ENCODE measurements at regions not wholly inside any gene's neighbourhood (a gene's known extent, or its start where the extent isn't known, plus 50 kb on each side); places are given as distances from the start of the nearest gene placed in this dataset.

DNA sequence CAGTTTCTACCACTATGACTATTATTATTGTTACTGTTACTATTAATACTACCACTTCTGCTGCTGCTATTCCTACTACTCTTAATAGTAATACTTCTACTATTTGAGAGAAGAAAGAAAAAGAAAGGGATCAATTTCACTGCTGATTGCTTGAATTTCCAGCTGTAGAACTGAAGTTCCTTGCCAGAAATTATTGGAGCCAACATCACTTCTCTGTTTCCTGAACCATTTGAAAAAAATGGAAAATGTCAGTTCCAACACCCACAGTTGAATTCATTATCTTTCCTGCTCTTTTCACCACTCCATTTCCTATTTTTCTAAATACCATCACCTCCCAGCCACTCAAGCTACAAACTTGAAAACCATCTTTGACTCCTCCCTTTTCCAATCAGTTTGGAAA lies 54.1 kb upstream of the PIK3C2G start:
- POLR2A ChIA-PET, result no interaction called here
- no peak overlapping the region for H3K27ac Mint-ChIP-seq
- no peak for DNase-seq
- no peak overlapping the region for H3K4me3 Mint-ChIP-seq
- H3K27me3 Mint-ChIP-seq, result no peaks in the 10 kb centered on the region
- H3K4me1 Mint-ChIP-seq, result no peaks in the 10 kb centered on the region
- H3K36me3 Mint-ChIP-seq, result no peaks in the 10 kb centered on the region
- ATAC-seq, result no peak
- peaks cover 0 to 2% (median 0%) of the 10 kb centered on the region in 9 donors for H3K9me3 Mint-ChIP-seq

DNA sequence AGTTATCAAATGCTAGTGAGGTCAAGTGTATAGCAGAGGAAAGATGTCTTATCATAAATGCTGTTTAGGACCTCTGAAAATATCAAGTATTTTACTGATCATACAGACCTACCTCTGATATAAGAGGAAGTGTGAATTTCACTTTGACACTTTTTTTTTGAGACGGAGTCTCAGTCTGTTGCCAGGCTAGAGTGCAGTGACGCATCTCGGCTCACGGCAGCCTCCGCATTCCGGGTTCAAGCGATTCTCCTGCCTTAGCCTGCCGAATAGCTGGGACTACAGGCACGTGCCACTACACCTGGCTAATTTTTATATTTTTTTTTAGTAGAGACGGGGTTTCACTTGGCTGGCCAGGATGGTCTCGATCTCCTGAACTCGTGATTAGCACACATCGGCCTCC lies 55.1 kb upstream of the PIK3C2G start:
- no peak for ATAC-seq
- H3K4me3 Mint-ChIP-seq, result no peak overlapping the region
- POLR2A ChIA-PET, result no interaction called here
- H3K9me3 Mint-ChIP-seq, result peaks cover 0 to 2% (median 0%) of the 10 kb centered on the region in 9 donors
- no peaks in the 10 kb centered on the region for H3K36me3 Mint-ChIP-seq
- DNase-seq, result no peak
- no peak overlapping the region for H3K27ac Mint-ChIP-seq
- no peaks in the 10 kb centered on the region for H3K27me3 Mint-ChIP-seq
- H3K4me1 Mint-ChIP-seq, result no peaks in the 10 kb centered on the region

DNA sequence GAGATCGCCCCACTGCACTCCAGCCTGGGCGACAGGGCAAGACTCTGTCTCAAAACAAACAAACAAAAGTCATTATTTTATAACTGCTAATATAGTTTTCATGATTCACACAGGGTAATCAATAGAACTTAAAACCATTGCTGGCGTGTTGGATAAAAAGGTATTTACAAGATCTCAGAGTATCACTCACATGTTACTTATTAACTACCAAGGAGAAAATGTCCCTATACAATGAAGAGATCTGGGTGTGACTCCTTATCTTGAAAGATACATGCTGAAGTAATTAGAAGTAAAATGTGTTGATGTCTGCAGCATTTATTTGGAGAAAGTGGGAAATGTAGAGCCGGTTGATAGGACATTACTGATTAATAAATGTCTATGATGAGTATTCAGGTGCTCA lies 57.3 kb upstream of the PIK3C2G start:
- POLR2A ChIA-PET, result no interaction called here
- H3K36me3 Mint-ChIP-seq, result no peaks in the 10 kb centered on the region
- ATAC-seq (no peak), DNase-seq (no peak)
- H3K9me3 Mint-ChIP-seq, result no peaks in the 10 kb centered on the region
- H3K4me3 Mint-ChIP-seq, result no peak overlapping the region
- H3K27me3 Mint-ChIP-seq, result no peaks in the 10 kb centered on the region
- H3K27ac Mint-ChIP-seq, result no peak overlapping the region
- no peaks in the 10 kb centered on the region for H3K4me1 Mint-ChIP-seq

DNA sequence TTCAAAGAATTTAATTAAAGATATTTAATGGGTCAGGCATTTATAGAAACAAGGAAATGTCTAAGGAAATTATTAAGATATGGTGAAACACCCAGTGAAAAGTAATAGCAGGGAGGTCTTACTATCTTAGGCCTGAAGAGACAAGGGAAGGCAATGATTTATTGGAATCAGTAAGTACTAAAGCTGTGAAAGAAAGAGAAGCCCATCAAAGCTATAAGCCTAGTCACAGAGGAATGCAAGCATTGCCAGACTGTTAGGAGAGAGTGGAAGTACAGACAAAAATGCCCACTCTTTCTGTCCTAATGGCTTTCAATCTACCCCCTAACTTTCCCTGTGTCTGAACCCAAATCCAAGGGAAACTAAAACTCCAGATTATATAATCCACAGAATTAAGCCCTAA lies 69.2 kb upstream of the PIK3C2G start:
- DNase-seq (no peak), ATAC-seq (no peak)
- POLR2A ChIA-PET, result no interaction called here
- Mint-ChIP-seq H3K9me3 (peaks cover 0 to 19% (median 2%) of the 10 kb centered on the region in 9 donors), H3K27me3 (no peaks in the 10 kb centered on the region), H3K36me3 (no peaks in the 10 kb centered on the region), H3K4me3 (no peak overlapping the region), H3K4me1 (no peaks in the 10 kb centered on the region), H3K27ac (no peak overlapping the region)

DNA sequence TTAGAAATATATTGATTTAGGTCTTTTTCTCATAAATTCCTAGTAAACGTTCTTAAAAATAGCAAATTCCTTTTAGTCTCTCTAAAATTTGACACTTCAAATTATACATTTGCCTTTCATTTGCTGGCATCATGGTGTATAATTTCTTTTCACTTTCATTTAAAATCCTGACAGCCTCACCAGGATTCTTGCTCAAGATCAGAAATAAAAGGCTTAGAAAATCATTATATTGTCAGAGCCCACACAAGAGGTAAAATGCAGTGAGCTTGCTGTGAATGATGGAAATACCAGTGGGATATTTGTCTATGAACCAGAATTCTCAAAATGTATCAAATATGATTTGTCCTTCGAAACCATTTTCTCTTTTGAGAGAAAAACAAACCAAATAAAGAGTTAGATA lies 78.2 kb upstream of the PIK3C2G start:
- DNase-seq, result no peak
- no peak for ATAC-seq
- Mint-ChIP-seq H3K4me3 (no peak overlapping the region), H3K27me3 (no peaks in the 10 kb centered on the region), H3K9me3 (peaks cover 0 to 30% (median 2%) of the 10 kb centered on the region in 9 donors), H3K36me3 (no peaks in the 10 kb centered on the region), H3K27ac (no peak overlapping the region), H3K4me1 (no peaks in the 10 kb centered on the region)
- POLR2A ChIA-PET, result interaction anchor here (0.6 kb wide), 1 partner anchor 21 kb away, joined by 8 read pairs; no protein-coding TSS in a partner anchor

DNA sequence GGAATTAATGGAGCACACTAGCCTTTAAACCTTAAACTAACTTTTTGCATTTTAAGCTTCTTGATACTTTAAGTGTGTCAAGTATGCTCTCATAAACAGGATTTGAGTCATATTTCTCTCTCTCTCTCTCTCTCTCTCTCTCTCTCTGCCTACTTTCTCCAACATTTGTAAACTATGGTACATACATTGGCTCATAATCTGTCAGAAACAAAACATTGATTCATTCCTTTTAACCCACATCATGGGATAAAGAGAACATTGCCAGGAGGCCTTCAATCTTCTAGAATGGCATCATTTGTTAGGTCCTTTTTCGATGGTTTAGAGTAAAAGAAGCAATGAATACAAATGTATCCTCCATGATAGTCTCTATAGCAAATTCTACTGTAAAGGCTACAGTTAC lies 81.6 kb upstream of the RERGL start:
- no peak overlapping the region for H3K27ac Mint-ChIP-seq
- ATAC-seq (no peak), DNase-seq (no peak)
- H3K4me1 Mint-ChIP-seq, result no peaks in the 10 kb centered on the region
- H3K27me3 Mint-ChIP-seq, result peaks cover 0 to 7% (median 0%) of the 10 kb centered on the region in 5 donors
- H3K9me3 Mint-ChIP-seq, result peaks cover 5 to 36% (median 8%) of the 10 kb centered on the region in 9 donors
- POLR2A ChIA-PET, result no interaction called here
- H3K36me3 Mint-ChIP-seq, result no peaks in the 10 kb centered on the region
- H3K4me3 Mint-ChIP-seq, result peak overlapping the region in 1 of 10 donors; percentile 20

DNA sequence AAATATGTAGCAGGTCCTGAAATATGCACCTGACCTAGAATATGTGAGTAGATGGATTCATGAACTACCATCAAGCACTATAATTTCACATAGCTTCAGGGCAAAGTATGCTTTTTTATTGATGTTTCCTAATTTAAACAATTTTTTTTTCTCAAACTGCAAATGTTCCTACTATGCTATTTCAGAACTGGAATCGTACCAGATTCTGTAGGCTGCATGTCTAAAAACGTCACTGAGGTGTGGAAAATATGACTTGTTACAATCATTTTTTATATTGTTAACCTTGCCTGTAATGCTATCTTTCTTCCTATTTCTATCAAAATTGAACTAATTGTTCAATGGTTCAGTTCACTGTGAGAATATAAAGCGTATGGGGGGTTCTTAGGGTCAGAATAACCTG lies 78.0 kb upstream of the RERGL start:
- Mint-ChIP-seq H3K4me3 (no peak overlapping the region), H3K36me3 (no peaks in the 10 kb centered on the region), H3K27ac (no peak overlapping the region), H3K4me1 (peaks cover 0 to 7% (median 6%) of the 10 kb centered on the region in 4 donors), H3K9me3 (peaks cover 5 to 23% (median 8%) of the 10 kb centered on the region in 9 donors), H3K27me3 (peaks cover 0 to 7% (median 0%) of the 10 kb centered on the region in 5 donors)
- ATAC-seq, result no peak
- DNase-seq, result no peak
- POLR2A ChIA-PET, result no interaction called here

DNA sequence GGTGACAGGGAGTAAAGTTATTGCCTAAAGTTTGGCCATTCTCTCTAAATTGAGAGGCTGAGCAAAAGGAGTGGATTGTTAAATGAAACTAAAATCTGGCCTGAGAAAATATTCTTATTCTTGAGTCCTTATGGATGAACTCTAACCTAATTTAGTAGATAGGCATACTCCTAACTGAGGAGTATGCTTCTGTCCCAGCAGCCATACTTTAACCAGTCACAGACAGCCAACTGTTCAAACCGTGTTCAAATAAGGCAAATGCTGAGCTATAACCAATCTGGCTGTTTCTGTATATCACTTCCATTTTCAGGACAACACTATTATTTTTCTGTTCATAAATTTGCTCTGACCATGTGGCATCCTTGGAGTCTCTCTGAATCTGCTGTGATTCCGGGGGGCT lies 75.9 kb upstream of the RERGL start:
- Mint-ChIP-seq H3K9me3 (peaks cover 0 to 8% (median 2%) of the 10 kb centered on the region in 9 donors), H3K4me3 (peak overlapping the region in 3 of 10 donors; percentile 27 to 52 (median 46))
- POLR2A ChIA-PET, result no interaction called here

DNA sequence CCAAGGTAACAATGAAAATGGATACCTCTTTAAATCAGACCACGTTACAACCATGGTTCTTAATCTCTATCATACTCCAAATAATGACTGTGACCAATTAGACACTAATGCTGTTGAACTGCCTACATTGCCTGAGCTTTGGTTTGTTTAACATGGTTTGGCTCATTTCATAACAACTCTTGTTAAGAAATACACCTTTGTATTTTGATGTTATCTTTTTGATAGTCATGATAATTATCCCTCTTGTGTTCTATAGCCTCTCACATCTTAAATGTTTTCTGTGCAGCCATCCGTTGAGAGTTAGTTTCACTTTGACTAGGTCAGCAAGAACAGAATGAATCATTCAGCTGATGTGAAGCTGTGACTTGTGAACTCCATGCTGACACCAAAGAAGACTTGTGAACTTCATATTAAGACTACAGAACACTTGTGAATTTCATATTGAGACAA lies 75.5 kb upstream of the RERGL start:
- no peak for DNase-seq
- peaks cover 0 to 6% (median 2%) of the 10 kb centered on the region in 9 donors for H3K9me3 Mint-ChIP-seq
- no peaks in the 10 kb centered on the region for H3K36me3 Mint-ChIP-seq
- H3K27me3 Mint-ChIP-seq, result no peaks in the 10 kb centered on the region
- H3K4me3 Mint-ChIP-seq, result peak overlapping the region in 5 of 10 donors; percentile 20 to 52 (median 27)
- POLR2A ChIA-PET, result no interaction called here
- no peak overlapping the region for H3K27ac Mint-ChIP-seq
- ATAC-seq, result no peak
- peaks cover 0 to 7% (median 6%) of the 10 kb centered on the region in 4 donors for H3K4me1 Mint-ChIP-seq

More for the DNA sequence above, 75.9 kb upstream of the RERGL start:
- no peaks in the 10 kb centered on the region for H3K36me3 Mint-ChIP-seq
- no peaks in the 10 kb centered on the region for H3K27me3 Mint-ChIP-seq
- H3K4me1 Mint-ChIP-seq, result peaks cover 0 to 7% (median 6%) of the 10 kb centered on the region in 4 donors
- ATAC-seq, result no peak
- no peak overlapping the region for H3K27ac Mint-ChIP-seq
- no peak for DNase-seq

DNA sequence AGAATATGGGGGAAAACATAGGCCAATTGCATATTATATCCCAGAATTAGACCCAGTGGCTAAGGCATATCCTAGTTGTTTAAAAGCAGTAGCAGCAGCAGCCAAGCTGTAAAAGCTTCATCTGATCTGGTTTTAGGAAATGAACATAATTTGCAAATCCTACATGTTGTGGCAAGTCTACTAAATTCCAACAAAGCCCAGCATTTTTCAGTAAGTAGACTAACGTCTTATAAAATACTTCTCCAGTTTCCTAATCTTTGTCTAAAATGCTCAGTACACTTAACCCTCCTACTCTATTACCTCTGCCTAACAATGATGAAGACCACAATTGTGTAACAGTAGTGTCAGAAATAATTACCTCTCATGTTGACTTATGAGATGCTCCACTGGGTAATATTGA lies 70.9 kb upstream of the RERGL start:
- Mint-ChIP-seq H3K27me3 (no peaks in the 10 kb centered on the region), H3K36me3 (no peaks in the 10 kb centered on the region), H3K27ac (no peak overlapping the region), H3K4me1 (peaks cover 0 to 7% (median 5%) of the 10 kb centered on the region in 4 donors), H3K4me3 (no peak overlapping the region), H3K9me3 (peaks cover 0 to 3% (median 0%) of the 10 kb centered on the region in 9 donors)
- no peak for ATAC-seq
- no peak for DNase-seq
- POLR2A ChIA-PET, result no interaction called here

DNA sequence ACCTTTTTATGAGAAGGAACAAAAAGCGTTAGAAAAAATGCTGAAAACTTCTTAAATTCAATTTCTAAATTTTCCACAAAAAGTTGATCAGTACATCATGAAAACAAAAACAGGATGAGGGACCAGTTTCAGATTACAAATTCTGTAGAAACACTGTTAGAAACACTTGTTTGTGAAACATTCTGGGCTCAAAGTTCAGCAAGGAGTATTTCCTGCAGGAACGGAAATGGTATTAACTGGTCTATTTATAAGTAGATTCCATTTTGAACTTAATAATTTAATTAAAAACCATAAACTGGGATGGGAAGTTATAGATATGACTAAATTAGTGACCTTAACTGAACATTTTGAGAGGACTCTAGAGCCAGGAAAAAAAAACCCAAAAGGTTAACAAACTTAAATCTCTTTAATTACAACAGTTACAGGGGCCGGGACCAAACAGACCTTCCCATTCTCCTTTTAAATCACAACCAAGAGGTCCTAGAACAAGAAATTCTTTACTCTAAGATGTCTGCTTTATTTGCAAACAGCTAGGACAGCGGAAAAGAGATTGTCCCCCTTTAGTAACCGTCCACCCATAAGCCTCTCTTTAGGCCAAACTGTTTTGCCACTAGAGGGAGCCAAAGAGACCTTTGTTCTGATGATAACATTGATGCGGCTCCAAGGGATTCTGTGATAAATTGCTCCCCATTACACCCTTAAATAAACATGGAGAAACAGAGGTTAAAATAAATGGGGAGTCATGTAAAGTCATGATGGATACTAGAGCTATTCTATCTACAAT lies 69.0 kb upstream of the RERGL start:
- no peak overlapping the region for H3K27ac Mint-ChIP-seq
- DNase-seq, result peak in 4 of 10 donors; percentile 13 to 27 (median 20)
- POLR2A ChIA-PET, result no interaction called here

DNA sequence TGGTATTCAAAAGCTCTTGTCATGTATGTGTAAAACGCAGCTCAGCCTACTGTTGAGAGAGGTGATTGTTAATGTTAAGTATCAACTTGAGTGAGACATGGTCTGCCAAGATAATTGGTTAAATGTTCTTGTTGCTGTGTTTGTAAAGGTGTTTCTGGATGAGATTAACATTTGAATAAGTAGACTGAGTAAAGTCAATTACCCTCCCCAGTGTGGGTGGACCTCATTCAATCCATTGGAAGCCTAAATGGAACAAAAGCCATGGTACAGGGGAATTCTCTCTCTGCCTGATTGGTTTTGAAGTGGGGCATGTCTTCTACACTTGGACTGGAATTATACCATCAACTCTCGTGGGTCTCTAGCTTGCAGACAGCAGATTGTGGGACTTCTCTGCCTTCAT lies 63.8 kb upstream of the RERGL start:
- Mint-ChIP-seq H3K27ac (no peak overlapping the region), H3K27me3 (no peaks in the 10 kb centered on the region), H3K4me1 (no peaks in the 10 kb centered on the region), H3K4me3 (no peak overlapping the region), H3K9me3 (no peaks in the 10 kb centered on the region), H3K36me3 (no peaks in the 10 kb centered on the region)
- no peak for ATAC-seq
- no peak for DNase-seq
- POLR2A ChIA-PET, result no interaction called here

More for the DNA sequence above, 69.0 kb upstream of the RERGL start:
- Mint-ChIP-seq H3K4me3 (no peak overlapping the region), H3K36me3 (no peaks in the 10 kb centered on the region), H3K9me3 (peaks cover 0 to 2% (median 0%) of the 10 kb centered on the region in 9 donors), H3K27me3 (no peaks in the 10 kb centered on the region), H3K4me1 (no peaks in the 10 kb centered on the region)
- ATAC-seq, result peak in 1 of 2 donors; percentile 32

DNA sequence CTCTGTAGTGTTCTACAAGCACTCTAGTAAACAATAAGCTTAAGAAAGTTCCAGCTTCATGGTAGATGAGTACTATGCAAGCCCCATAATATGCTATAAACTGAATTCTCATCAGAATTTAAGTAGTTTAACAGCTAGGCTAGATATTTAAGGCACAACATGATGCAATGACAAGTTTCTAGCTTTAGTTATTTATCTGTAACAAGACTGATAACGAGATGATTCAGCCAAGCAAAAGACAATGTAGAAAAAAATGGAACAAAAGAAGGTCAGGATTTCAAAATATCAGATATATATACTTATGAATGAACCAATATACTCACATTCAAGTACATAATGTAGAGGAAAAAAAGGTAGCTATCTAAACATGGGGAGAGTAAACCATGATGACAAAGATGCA lies 61.0 kb upstream of the RERGL start:
- no peak overlapping the region for H3K4me3 Mint-ChIP-seq
- peaks cover 0 to 2% (median 0%) of the 10 kb centered on the region in 9 donors for H3K9me3 Mint-ChIP-seq
- H3K27me3 Mint-ChIP-seq, result peaks cover 0 to 1% (median 0%) of the 10 kb centered on the region in 5 donors
- no peaks in the 10 kb centered on the region for H3K36me3 Mint-ChIP-seq
- no peak overlapping the region for H3K27ac Mint-ChIP-seq
- ATAC-seq, result no peak
- POLR2A ChIA-PET, result no interaction called here
- no peaks in the 10 kb centered on the region for H3K4me1 Mint-ChIP-seq
- DNase-seq, result no peak

DNA sequence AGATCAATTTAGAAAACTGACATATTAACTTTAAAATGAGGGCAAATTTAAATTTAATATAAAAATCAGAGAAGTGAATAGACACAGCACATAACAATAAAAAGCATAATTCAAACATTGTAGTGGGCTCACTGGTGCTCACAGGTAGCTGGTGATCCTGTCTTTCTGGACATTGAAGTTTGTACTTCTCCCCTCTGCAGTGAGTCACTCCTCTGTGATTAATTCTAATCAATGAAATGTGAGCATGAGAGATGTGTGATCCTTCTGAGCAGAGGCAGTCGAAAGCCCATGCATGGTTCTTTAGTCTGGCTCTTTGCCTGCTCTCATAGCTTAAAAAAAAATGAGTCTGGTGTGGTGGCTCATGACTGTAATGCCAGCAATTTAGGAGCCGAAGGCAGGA lies 59.0 kb upstream of the RERGL start:
- Mint-ChIP-seq H3K4me3 (no peak overlapping the region), H3K4me1 (no peaks in the 10 kb centered on the region), H3K9me3 (peaks cover 0 to 2% (median 0%) of the 10 kb centered on the region in 9 donors), H3K27me3 (peaks cover 0 to 1% (median 0%) of the 10 kb centered on the region in 5 donors), H3K27ac (no peak overlapping the region), H3K36me3 (no peaks in the 10 kb centered on the region)
- no peak for DNase-seq
- ATAC-seq, result no peak
- POLR2A ChIA-PET, result no interaction called here
